GM21447 (cell line): ENCODE measurements at regions not wholly inside any gene's neighbourhood (a gene's known extent, or its start where the extent isn't known, plus 50 kb on each side); places are given as distances from the start of the nearest gene placed in this dataset.
A peak's percentile ranks its signal among the peaks of the same experiment; 100 is the strongest.

Experiments used
- ATAC-seq: cut with Tn5 transposase; IDR thresholded peaks from one replicate; pipeline ENCODE4 v1.9.1; 2021; ENCODE audit not compliant: unreplicated experiment

DNA sequence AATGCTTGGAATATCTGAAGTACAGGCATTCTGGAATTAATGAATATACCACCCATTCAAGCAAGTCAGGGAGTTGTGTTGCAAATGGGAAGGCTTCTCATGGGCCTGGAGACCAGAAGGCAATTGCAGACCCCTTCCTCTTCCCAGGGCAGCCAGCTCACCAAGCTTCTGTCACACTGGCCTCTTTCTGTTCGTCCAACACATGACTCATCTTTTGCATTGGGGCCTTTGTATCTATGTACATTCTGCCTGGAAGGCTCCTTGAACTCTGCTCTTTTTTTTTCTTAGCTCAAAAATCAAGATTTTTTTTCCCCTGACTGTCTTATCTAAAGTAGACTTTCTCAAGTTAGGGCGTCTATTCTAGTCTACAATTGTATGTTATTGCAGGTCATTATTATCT is 132.9 kb upstream of the MYLIP start:
- ATAC-seq: no peak

- no peak for ATAC-seq
Measured at GRCh38 chr6:15995493-15995892, 133.4 kb upstream of the MYLIP start.

- no peak for ATAC-seq
Measured at GRCh38 chr6:15994814-15995459, 133.9 kb upstream of the MYLIP start.

GRCh38 chr6:15993716-15994228 is 135.1 kb upstream of the MYLIP start:
- ATAC-seq: no peak

- ATAC-seq: no peak
Measured at GRCh38 chr6:15990179-15990578, 138.7 kb upstream of the MYLIP start.

DNA sequence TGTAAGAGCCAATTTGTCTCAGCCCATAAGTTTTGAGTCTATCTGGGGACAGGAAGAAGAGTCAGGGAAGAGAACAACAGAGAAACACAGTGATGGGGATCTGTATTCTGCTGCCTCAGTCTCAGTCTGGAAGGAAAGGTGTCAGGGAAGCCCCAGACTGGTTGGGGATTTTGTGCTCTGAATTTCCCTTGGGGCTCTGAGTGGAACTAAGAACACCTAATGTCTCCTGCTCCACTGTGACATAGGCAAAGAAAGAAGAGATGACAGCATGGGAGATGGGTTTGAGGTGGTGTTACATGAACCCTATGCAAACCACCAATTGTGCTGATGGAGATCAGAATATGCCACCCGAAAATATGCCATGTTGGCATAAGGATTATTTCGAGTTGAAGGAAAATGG is 139.5 kb upstream of the MYLIP start:
- ATAC-seq: peak; percentile 77

- no peak for ATAC-seq
Measured at GRCh38 chr6:15987569-15987968, 141.3 kb upstream of the MYLIP start.

DNA sequence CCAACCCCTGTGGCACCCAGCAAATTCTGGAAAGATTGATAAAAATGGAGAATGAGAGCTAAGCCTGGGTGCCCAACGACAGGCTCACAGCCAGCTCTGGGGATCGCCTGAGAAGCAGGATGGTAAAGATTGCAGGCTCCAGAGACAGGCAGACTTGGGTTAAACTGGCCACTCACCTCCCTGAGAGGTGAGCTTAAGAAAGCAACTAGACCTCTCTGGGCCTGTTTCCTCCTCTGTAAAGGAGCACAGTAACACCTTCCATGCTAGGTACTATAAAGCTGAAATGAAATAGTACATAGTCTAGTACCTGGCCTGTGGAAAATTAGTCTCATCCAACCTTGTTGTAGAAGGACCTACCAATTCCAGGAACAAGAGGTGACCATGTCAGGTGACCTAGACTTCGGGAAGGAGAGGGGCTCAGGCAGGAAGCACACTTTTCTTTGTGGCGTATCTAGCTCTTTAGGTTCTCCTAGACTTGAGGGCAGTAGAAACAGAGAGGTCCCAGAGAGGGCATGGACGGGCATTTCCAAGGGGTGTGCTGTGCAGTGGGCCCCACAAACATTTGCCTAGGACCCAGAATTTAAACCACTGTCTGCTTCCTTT is 142.8 kb upstream of the MYLIP start:
- no peak for ATAC-seq

DNA sequence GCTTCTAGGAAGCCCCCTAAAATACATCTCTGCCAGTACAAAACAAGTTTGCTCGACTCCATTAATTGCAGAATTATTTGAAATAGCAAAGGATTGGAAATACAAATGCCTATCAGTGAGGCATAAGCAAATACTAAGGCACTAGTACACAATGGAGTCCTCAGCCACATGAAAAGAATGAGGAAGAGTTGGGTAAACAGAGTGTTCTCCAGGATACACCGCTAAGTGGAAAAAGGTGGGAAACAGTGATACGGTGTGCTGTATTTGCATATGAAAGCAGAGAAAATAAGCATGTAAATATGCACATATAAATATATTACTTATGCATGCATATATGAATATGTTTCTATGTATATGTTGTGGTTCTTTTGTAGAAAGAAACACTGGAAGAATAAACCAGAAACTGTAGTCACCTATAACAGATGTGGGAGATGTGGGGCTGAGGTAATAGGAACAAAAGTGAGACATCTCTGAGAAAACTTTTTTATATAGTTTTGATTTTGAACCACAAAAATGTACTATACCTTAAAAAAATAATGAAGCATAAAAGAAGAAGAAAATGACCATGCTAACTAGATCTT is 143.4 kb upstream of the MYLIP start:
- no peak for ATAC-seq

DNA sequence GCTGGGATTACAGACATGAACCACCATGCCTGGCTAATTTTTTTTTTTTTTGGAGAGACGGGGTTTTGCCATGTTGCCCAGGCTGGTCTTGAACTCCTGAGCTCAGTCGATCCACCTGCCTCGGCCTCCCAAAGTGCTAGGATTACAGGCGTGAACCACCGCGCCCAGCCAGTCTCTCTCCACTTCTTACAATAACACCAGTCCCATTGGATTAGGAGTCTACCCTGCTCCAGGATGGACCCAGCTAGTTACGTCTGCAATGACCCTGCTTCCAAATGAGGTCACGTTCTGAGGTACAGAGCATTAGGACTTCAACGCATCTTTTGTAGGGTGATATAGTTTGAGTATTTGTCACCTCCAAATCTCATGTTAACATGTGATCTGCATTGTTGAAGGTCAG is 146.9 kb upstream of the MYLIP start:
- no peak for ATAC-seq

- no peak for ATAC-seq
Measured at GRCh38 chr6:15980801-15981200, 148.1 kb upstream of the MYLIP start.

DNA sequence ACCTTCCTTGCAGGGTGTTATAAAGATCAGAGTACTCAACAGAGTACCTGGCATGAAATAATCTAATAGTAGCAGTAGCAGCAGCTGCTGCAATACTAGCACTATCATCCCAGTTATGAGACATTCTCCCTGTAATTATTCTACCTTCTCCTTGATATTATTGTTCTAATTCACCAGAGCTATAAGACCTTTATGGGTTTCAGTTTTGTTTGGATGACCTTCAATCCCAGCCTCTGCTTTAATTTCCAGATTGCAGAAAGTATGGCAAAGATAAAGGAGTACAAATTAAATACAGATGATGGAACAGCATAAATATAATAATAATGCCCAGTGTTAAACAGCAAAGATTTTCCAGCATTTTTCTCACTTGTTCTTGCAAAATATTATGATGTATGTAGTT is 150.5 kb upstream of the MYLIP start:
- no peak for ATAC-seq

DNA sequence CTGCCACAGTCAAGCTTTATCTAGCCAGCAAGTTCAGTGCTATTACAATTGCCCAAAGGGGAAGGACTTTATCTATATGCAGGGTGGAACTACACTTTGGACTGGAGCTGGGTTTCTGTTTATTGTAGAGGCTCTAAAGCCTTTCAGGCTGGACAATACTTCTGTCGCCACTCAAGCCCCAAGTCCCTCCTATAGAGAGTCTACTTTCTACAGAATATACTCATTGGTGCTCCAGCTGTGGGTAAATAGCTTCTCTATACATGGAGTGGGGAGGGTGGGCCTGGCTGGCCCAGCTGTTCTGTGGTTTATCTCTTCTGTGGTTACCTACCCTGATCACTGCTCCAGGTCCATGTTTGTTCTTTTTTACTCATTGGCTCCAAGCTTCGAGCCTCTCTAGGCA is 151.8 kb upstream of the MYLIP start:
- ATAC-seq: no peak

- no peak for ATAC-seq
Measured at GRCh38 chr6:15974817-15975216, 154.1 kb upstream of the MYLIP start.

DNA sequence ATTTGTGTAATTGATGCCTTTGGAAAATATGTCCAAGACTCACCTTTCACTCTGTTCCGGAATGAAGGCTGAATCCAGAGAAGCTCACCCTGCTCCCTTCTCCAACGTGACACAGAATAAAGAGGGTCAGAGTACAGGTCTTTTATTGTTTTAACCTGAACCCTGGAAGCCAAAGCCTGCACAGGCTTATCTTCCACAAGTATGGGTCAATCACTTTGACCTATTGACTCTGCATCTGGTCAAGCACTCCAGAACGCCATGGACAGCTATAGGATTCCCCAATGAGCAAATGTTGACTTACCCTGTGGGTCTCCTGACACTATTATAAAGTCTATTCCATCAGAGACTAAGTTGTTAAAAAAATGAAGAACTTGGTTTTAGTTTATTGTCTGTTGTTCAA is 158.4 kb upstream of the MYLIP start:
- no peak for ATAC-seq

GRCh38 chr6:15969236-15969778 is 159.6 kb upstream of the MYLIP start:
- ATAC-seq: no peak

DNA sequence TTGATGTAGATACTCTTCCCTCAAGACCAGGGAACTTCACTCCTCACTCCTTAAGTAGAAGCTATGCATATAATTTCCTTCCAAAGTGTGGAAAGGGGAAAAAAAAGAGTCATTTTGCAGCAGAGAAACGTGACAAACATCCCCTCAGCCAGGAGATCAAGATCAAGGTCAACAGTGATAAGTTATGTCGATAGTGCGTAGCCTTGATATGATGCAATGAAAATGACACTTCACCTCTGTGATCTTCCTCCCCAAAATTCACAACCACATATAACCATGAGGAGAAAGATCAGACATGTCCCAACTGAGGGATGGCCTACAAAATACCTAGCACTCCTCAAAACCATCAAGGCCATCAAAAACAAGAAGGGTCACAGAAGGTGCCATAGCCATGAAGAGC is 160.4 kb upstream of the MYLIP start:
- no peak for ATAC-seq

- ATAC-seq: no peak
Measured at GRCh38 chr6:15966000-15966520, 162.8 kb upstream of the MYLIP start.

- peak; percentile 72 for ATAC-seq
Measured at GRCh38 chr6:15962449-15962764, 166.5 kb upstream of the MYLIP start.

GRCh38 chr6:15961635-15962448 is 167.0 kb upstream of the MYLIP start:
- ATAC-seq: no peak
